K562 (cell line): ENCODE measurements at regions not wholly inside any gene's neighbourhood (a gene's known extent, or its start where the extent isn't known, plus 50 kb on each side); places are given as distances from the start of the nearest gene placed in this dataset.

Experiments used
- ARID3A ChIP-seq: IDR thresholded peaks from 2 replicates; pipeline ENCODE4 v1.6.1; 2012; ENCODE audit warnings: low read depth, low read length, improper control_type of control experiment, borderline replicate concordance
- EP300 ChIP-seq: IDR thresholded peaks from 2 replicates; pipeline ENCODE4 v1.6.1; 2012; ENCODE audit warnings: low read length, improper control_type of control experiment
- MGA ChIP-seq: fragments of 450-650 bp; IDR thresholded peaks from 2 replicates; pipeline ENCODE4 v1.6.1; 2016; ENCODE audit warnings: mild to moderate bottlenecking, moderate library complexity
- OTX1 ChIP-seq: fragments of 450-650 bp; formaldehyde crosslinking; IDR thresholded peaks from 2 replicates; pipeline ENCODE4 v1.4.0; 2022; ENCODE audit warnings: mild to moderate bottlenecking
- ZSCAN32 ChIP-seq: fragments of 450-650 bp; formaldehyde crosslinking; IDR thresholded peaks from 2 replicates; pipeline ENCODE4 v1.4.0; 2020; ENCODE audit warnings: mild to moderate bottlenecking, moderate library complexity

GRCh38 chr2:4381049-4381448 lies 677.7 kb downstream of the DCDC2C start (continued):
- no peak for TF ChIP-seq MGA
- no peak for TF ChIP-seq ZSCAN32 (CRISPR knock-in tag)
- TF ChIP-seq EP300, result no peak
- TF ChIP-seq ARID3A, result no peak
- no peak for TF ChIP-seq OTX1 (CRISPR knock-in tag)
